GM13976 (cell line): ENCODE measurements at regions not wholly inside any gene's neighbourhood (a gene's known extent, or its start where the extent isn't known, plus 50 kb on each side); places are given as distances from the start of the nearest gene placed in this dataset.
"Not testable (repeated sequence)": the region's sequence is repeated elsewhere in the genome, so short reads cannot be mapped to it uniquely, and the experiment has no call there.

Experiments used
- DNase-seq: peaks from one replicate; pipeline ENCODE4 v3.0.0; 2012; ENCODE audit warnings: low spot score
- CTCF ChIP-seq: IDR thresholded peaks from 2 replicates; pipeline ENCODE4 v1.5.1; 2012; ENCODE audit warnings: borderline replicate concordance, mild to moderate bottlenecking; ENCODE audit not compliant: insufficient read depth; ENCODE audit errors: extremely low read depth, missing control alignments, control extremely low read depth
- in situ Hi-C: fragments of 300-500 bp; cut with MboI; formaldehyde crosslinking; loops from one replicate; pipeline ENCODE4 v1.12.0; 2022; ENCODE audit warnings: low sequenced_read_pairs, mixed read lengths, inconsistent platforms; ENCODE audit not compliant: unreplicated experiment

DNA sequence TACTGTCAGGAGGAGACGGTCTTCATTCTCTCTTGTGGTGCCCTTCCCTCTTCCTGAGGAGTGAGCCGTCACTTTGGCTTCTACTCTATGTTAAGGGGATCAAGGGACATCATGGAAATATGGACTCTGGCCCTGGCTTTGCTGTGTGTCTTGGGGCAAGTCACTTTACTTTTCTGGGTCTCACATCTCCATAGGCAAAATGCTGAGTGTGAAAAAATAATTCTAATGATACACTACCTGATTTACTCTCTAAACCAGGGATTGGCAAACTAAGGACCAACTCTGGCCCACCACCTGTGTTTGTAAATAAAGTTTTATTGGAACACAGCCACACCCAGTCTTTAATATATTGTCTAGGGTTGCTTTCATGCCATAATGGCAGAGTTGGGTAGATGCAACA lies 548.7 kb upstream of the CDH5 start:
- DNase-seq: no peak
- no peak for TF ChIP-seq CTCF
- in situ Hi-C loops: no loop called here

DNA sequence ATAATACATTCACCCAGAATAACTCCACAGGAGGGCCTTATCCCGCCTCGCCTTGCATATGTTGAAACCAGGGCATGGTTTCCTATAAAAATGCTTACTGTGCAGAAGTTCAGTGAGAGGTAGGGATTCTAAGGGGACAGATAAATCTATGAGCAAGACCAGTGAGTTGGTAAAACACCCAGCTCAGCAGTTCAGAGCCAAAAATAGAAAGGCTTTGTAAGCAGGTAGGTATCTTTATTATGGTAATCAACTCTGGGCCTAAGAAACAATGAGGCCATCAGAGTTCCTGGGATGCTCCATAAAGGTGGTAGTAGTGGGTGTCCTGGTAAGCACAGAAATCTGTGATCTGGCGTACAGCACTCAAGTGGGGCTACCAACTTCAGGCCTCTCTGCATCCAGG lies 549.4 kb upstream of the CDH5 start:
- no peak for DNase-seq
- TF ChIP-seq CTCF: no peak
- in situ Hi-C loops: no loop called here

- no peak for TF ChIP-seq CTCF
- DNase-seq: no peak
- in situ Hi-C loops: no loop called here
These were observed 549.9 kb upstream of the CDH5 start for GRCh38 chr16:65816556-65816955.

GRCh38 chr16:65815707-65816106 lies 550.8 kb upstream of the CDH5 start:
- no peak for TF ChIP-seq CTCF
- in situ Hi-C loops: no loop called here
- DNase-seq: no peak

DNA sequence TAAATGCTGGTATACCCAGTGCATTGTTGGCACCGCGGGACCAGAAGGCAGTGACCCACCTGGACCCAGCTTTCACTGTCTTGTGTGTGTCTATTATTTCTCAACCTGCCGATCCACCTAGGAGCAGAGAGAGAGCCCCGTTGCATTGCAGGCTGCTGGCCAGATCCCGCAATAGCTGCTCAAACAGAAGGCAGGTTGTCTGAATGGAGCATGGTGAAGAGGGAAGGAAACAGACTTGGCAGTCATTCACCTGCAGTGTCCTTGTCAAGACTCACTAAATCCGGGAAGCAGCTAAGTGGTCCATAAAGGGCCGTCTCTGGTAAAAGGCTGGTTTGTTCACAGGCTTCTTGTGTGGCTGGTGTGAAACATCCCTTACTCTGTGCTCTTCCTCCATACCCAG lies 552.6 kb upstream of the CDH5 start:
- DNase-seq, in situ Hi-C loops: not testable (repeated sequence)

DNA sequence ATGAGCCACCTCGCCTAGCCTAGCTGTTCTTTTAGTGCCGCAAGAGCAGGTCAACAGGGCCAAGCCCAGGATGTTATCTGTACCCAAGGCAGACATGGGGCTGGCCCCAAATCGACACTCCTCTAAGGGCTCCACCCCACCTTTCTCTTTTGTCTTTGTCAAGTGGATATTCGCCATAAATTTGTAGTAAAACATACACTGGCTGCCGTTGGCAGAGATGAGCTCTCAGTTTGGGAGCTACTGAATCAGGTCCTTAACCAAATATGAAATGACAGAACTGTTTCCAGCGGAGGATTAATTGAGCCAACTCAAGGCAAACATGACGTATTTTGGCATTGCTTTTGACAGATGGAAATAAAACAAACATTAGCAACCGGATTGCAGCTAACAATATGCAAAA lies 556.9 kb upstream of the CDH5 start:
- in situ Hi-C loops: no loop called here
- no peak for TF ChIP-seq CTCF
- DNase-seq: no peak

GRCh38 chr16:65808790-65809189 lies 557.7 kb upstream of the CDH5 start:
- TF ChIP-seq CTCF: no peak
- no peak for DNase-seq
- in situ Hi-C loops: no loop called here

- no peak for TF ChIP-seq CTCF
- in situ Hi-C loops: no loop called here
- no peak for DNase-seq
These were observed 558.6 kb upstream of the CDH5 start for GRCh38 chr16:65807858-65808257.

DNA sequence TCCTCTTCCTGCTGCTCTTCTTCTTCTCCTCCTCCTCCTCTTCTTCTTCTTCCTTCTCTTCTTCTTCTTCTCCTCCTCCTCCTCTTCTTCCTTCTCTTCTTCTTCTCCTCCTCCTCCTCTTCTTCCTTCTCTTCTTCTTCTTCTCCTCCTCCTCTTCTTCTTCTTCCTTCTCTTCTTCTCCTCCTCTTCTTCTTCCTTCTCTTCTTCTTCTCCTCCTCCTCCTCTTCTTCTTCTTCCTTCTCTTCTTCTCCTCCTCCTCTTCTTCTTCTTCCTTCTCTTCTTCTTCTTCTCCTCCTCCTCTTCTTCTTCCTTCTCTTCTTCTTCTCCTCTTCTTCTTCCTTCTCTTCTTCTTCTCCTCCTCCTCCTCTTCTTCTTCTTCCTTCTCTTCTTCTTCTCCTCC lies 560.8 kb upstream of the CDH5 start:
- not testable (repeated sequence) for DNase-seq

More for the DNA sequence above, 560.8 kb upstream of the CDH5 start:
- in situ Hi-C loops: not testable (repeated sequence)
